H1 (cell line): ENCODE measurements at regions not wholly inside any gene's neighbourhood (a gene's known extent, or its start where the extent isn't known, plus 50 kb on each side); places are given as distances from the start of the nearest gene placed in this dataset.

ENCODE experiments used
- CTCF ChIA-PET: fragments of 300-600 bp; sonication (Branson Sonifier 250); formaldehyde crosslinking; loops from one replicate; lab custom pipeline; 2021; ENCODE audit not compliant: partially characterized antibody; lab: Charles Lee
- POLR2A ChIA-PET: fragments of 300-600 bp; sonication (Branson Sonifier 250); formaldehyde crosslinking; loops from one replicate; lab custom pipeline; 2021; ENCODE audit warnings: inconsistent platforms; ENCODE audit not compliant: partially characterized antibody; lab: Charles Lee
- DNase-seq, 2 experiments: peaks; one replicate each; pipeline versions ENCODE4 v3.0.0 to v3.0.0-alpha.2; 2010 to 2022; ENCODE audit warnings: low spot score in 2 of 2, low read depth in 1 of 2, mixed read lengths in 1 of 2
- FAIRE-seq: peaks from 2 replicates; lab custom pipeline; 2011; peaks lifted over from hg19 to GRCh38; lab: Jason Lieb, UNC
- H2AFZ ChIP-seq: 2 replicates; pipeline ENCODE4 v1.8.1; 2012; ENCODE audit warnings: low read length, inconsistent platforms
- H2AK5ac ChIP-seq: 2 replicates; pipeline ENCODE4 v1.6.1; 2013; ENCODE audit warnings: low read depth, low read length
- H2BK120ac ChIP-seq: replicated peaks from 2 replicates; pipeline ENCODE3; 2013; ENCODE audit warnings: low read depth, low read length, inconsistent platforms
- H2BK12ac ChIP-seq: 2 replicates; pipeline ENCODE4 v1.6.1; 2013; ENCODE audit warnings: low read depth, low read length
- H2BK15ac ChIP-seq: 2 replicates; pipeline ENCODE4 v1.6.1; 2013; ENCODE audit warnings: low read length
- H2BK20ac ChIP-seq: 2 replicates; pipeline ENCODE4 v1.6.1; 2013; ENCODE audit warnings: low read length
- H2BK5ac ChIP-seq: 2 replicates; pipeline ENCODE4 v1.6.1; 2013; ENCODE audit warnings: low read depth, low read length
- H3K14ac ChIP-seq: 2 replicates; pipeline ENCODE4 v1.6.1; 2013; ENCODE audit warnings: inconsistent platforms; ENCODE audit not compliant: insufficient read length
- H3K18ac ChIP-seq: 2 replicates; pipeline ENCODE4 v1.6.1; 2013; ENCODE audit warnings: low read length; ENCODE audit errors: extremely low read depth
- H3K23ac ChIP-seq: 2 replicates; pipeline ENCODE4 v1.6.1; 2013; ENCODE audit warnings: inconsistent platforms; ENCODE audit not compliant: insufficient read length
- H3K23me2 ChIP-seq: 2 replicates; pipeline ENCODE4 v1.6.1; 2013; ENCODE audit warnings: low read depth, low read length
- H3K27ac ChIP-seq: 2 replicates; pipeline ENCODE4 v1.6.1; 2011; ENCODE audit warnings: low read depth, low read length, inconsistent platforms
- H3K27me3 ChIP-seq, 4 experiments: replicated peaks in 1 of 4; 1 replicate in 1 of 4; 2 replicates in 3 of 4; pipeline versions ENCODE4 v1.6.1 to v1.8.1; 2011 to 2013; ENCODE audit warnings: low read length in 3 of 4, mild to moderate bottlenecking in 3 of 4, inconsistent platforms in 2 of 4, mixed read lengths in 2 of 4, moderate library complexity in 1 of 4; ENCODE audit not compliant: control insufficient read depth in 3 of 4, insufficient read depth in 3 of 4; ENCODE audit errors: extremely low read depth in 1 of 4
- H3K36me3 ChIP-seq, 4 experiments: 2 replicates each; pipeline versions ENCODE4 v1.6.1 to v1.8.1; 2011 to 2013; ENCODE audit warnings: mild to moderate bottlenecking in 4 of 4, low read length in 3 of 4, moderate library complexity in 2 of 4, control low read depth in 1 of 4, inconsistent platforms in 1 of 4; ENCODE audit not compliant: insufficient read depth in 4 of 4, control insufficient read depth in 2 of 4
- H3K4ac ChIP-seq: replicated peaks from 2 replicates; pipeline ENCODE3; 2013; ENCODE audit warnings: low read length, low read depth, mixed read lengths, inconsistent platforms; ENCODE audit not compliant: insufficient read length
- H3K4me1 ChIP-seq, 4 experiments: replicated peaks in 1 of 4; 1 replicate in 1 of 4; 2 replicates in 3 of 4; pipeline versions ENCODE4 v1.6.1 to v1.8.1; 2011 to 2013; ENCODE audit warnings: low read length in 3 of 4, inconsistent platforms in 2 of 4, mixed read lengths in 1 of 4; ENCODE audit not compliant: insufficient read depth in 4 of 4, control insufficient read depth in 3 of 4
- H3K4me2 ChIP-seq, 2 experiments: 2 replicates each; pipeline versions ENCODE4 v1.6.1 to v1.8.1; 2011 to 2013; ENCODE audit warnings: low read depth in 2 of 2, low read length in 2 of 2, control low read depth in 1 of 2, inconsistent platforms in 1 of 2, mild to moderate bottlenecking in 1 of 2; ENCODE audit not compliant: insufficient read depth in 1 of 2
- H3K4me3 ChIP-seq, 4 experiments: fragments of 200-600, 300-600 bp in 1 of 4; sonication (generic), shearing (Covaris generic), sonication (Bioruptor Twin) in 1 of 4; 2 replicates each; pipeline versions ENCODE4 v1.5.1 to v1.8.1; 2011 to 2016; ENCODE audit warnings: low read length in 4 of 4, low read depth in 3 of 4, control low read depth in 2 of 4, inconsistent platforms in 2 of 4, mild to moderate bottlenecking in 2 of 4, mixed read lengths in 1 of 4, moderate library complexity in 1 of 4; ENCODE audit not compliant: insufficient read depth in 2 of 4; ENCODE audit errors: extremely low read depth in 1 of 4
- H3K56ac ChIP-seq: replicated peaks from 2 replicates; pipeline ENCODE3; 2013; ENCODE audit warnings: low read depth, mild to moderate bottlenecking, mixed read lengths, low read length, inconsistent platforms; ENCODE audit not compliant: insufficient read length
- H3K79me1 ChIP-seq: 2 replicates; pipeline ENCODE4 v1.6.1; 2013; ENCODE audit warnings: low read depth, low read length, control low read depth
- H3K79me2 ChIP-seq, 2 experiments: 2 replicates each; pipeline versions ENCODE4 v1.6.1 to v1.8.1; 2012 to 2013; ENCODE audit warnings: low read length in 2 of 2, mild to moderate bottlenecking in 2 of 2, inconsistent platforms in 1 of 2; ENCODE audit not compliant: insufficient read depth in 2 of 2, control insufficient read depth in 1 of 2
- H3K9ac ChIP-seq, 4 experiments: replicated peaks in 1 of 4; 1 replicate in 1 of 4; 2 replicates in 3 of 4; pipeline versions ENCODE4 v1.6.1 to v1.8.1; 2011 to 2013; ENCODE audit warnings: low read depth in 3 of 4, low read length in 3 of 4, control low read depth in 2 of 4, mild to moderate bottlenecking in 2 of 4, moderate library complexity in 2 of 4, inconsistent platforms in 1 of 4; ENCODE audit errors: extremely low read depth in 1 of 4
- H3K9me3 ChIP-seq, 2 experiments: 2 replicates each; pipeline versions ENCODE4 v1.6.1 to v1.8.1; 2012 to 2013; ENCODE audit warnings: mild to moderate bottlenecking in 2 of 2, moderate library complexity in 2 of 2, control low read depth in 1 of 2, inconsistent platforms in 1 of 2, low read depth in 1 of 2, low read length in 1 of 2, mixed read lengths in 1 of 2; ENCODE audit not compliant: insufficient read depth in 2 of 2
- H4K20me1 ChIP-seq, 2 experiments: replicated peaks in 1 of 2; 2 replicates each; pipeline versions ENCODE3 to v1.8.1; 2011 to 2013; ENCODE audit warnings: inconsistent platforms in 2 of 2, low read length in 2 of 2, mild to moderate bottlenecking in 1 of 2; ENCODE audit not compliant: insufficient read depth in 2 of 2, control insufficient read depth in 1 of 2
- H4K5ac ChIP-seq: 2 replicates; pipeline ENCODE4 v1.6.1; 2013; ENCODE audit warnings: low read length, low read depth, mixed read lengths, inconsistent platforms; ENCODE audit not compliant: insufficient read length
- H4K8ac ChIP-seq: 2 replicates; pipeline ENCODE4 v1.8.0; 2013; ENCODE audit warnings: mild to moderate bottlenecking, moderate library complexity, low read length, inconsistent platforms; ENCODE audit not compliant: insufficient read depth; ENCODE audit errors: extremely low read depth
- H4K91ac ChIP-seq: replicated peaks from 2 replicates; pipeline ENCODE3; 2013; ENCODE audit warnings: low read length, mixed read lengths, inconsistent platforms; ENCODE audit not compliant: insufficient read length
- BACH1 ChIP-seq: IDR thresholded peaks from 2 replicates; pipeline ENCODE4 v1.6.1; 2012; ENCODE audit warnings: low read length, improper control_type of control experiment
- CBX5 ChIP-seq: fragments of 300-800, 300-1000 bp; sonication (generic); IDR thresholded peaks from 2 replicates; pipeline ENCODE4 v1.7.1; 2016; ENCODE audit warnings: antibody characterized with exemption, low read length, low read depth
- EP300 ChIP-seq, 2 experiments: IDR thresholded peaks; 1 replicate in 1 of 2; 2 replicates in 1 of 2; pipeline ENCODE4 v1.6.1; 2011 to 2012; ENCODE audit warnings: low read depth in 2 of 2, low read length in 2 of 2, mild to moderate bottlenecking in 2 of 2, borderline replicate concordance in 1 of 2, inconsistent platforms in 1 of 2, moderate library complexity in 1 of 2
- GABPA ChIP-seq: IDR thresholded peaks from 2 replicates; pipeline ENCODE4 v1.6.1; 2011; ENCODE audit warnings: mild to moderate bottlenecking, low read length, moderate library complexity, borderline replicate concordance; ENCODE audit not compliant: insufficient read depth
- GTF2F1 ChIP-seq: IDR thresholded peaks from 2 replicates; pipeline ENCODE4 v1.6.1; 2012; ENCODE audit warnings: low read depth, low read length, improper control_type of control experiment, borderline replicate concordance
- JUND ChIP-seq: IDR thresholded peaks from 2 replicates; pipeline ENCODE4 v1.6.1; 2011; ENCODE audit warnings: mild to moderate bottlenecking, improper control_type of control experiment, low read length
- NRF1 ChIP-seq: IDR thresholded peaks from 2 replicates; pipeline ENCODE4 v1.6.1; 2011; ENCODE audit warnings: mild to moderate bottlenecking, low read depth, low read length, improper control_type of control experiment
- RAD21 ChIP-seq, 2 experiments: IDR thresholded peaks in 1 of 2; conservative IDR thresholded peaks in 1 of 2; 2 replicates each; pipeline ENCODE4 v1.6.1; 2011; ENCODE audit warnings: low read depth in 2 of 2, low read length in 2 of 2, improper control_type of control experiment in 1 of 2, inconsistent platforms in 1 of 2, mild to moderate bottlenecking in 1 of 2, moderate library complexity in 1 of 2
- RFX5 ChIP-seq: IDR thresholded peaks from 2 replicates; pipeline ENCODE4 v1.6.1; 2011; ENCODE audit warnings: low read depth, low read length, improper control_type of control experiment, borderline replicate concordance
- SIRT6 ChIP-seq: IDR thresholded peaks from one replicate; pipeline ENCODE4 v1.7.1; 2012; ENCODE audit warnings: low read length, inconsistent platforms
- SRF ChIP-seq: IDR thresholded peaks from 2 replicates; pipeline ENCODE4 v1.6.1; 2011; ENCODE audit warnings: mild to moderate bottlenecking, low read depth, low read length, moderate library complexity
- USF2 ChIP-seq: IDR thresholded peaks from 2 replicates; pipeline ENCODE4 v1.6.1; 2011; ENCODE audit warnings: low read length, improper control_type of control experiment
- YY1 ChIP-seq: IDR thresholded peaks from 2 replicates; pipeline ENCODE4 v1.6.1; 2011; ENCODE audit warnings: low read depth, mild to moderate bottlenecking, low read length
- ZNF274 ChIP-seq: IDR thresholded peaks from 2 replicates; pipeline ENCODE4 v1.7.0; 2012; ENCODE audit warnings: low read length, borderline replicate concordance; ENCODE audit errors: extremely low read depth
- WGBS, 2 experiments: shearing (Covaris generic) in 1 of 2; methylation state at CpG; one replicate each; pipeline versions ENCODE4 v1.1.6 to v1.1.7; 2013 to 2015; ENCODE audit warnings: low lambda C conversion rate in 2 of 2, mixed read lengths in 2 of 2, inconsistent platforms in 1 of 2, low coverage in 1 of 2, missing lambda C conversion rate in 1 of 2; ENCODE audit not compliant: insufficient replicate concordance in 2 of 2, insufficient coverage in 1 of 2, insufficient read length in 1 of 2; ENCODE audit errors: extremely low coverage in 1 of 2, missing lambda C conversion rate in 1 of 2; 5-methylcytosine and 5-hydroxymethylcytosine counted together

GRCh38 chr1:228889289-228889688 lies 154.0 kb downstream of the RHOU start:
- no peak overlapping the region for H2AK5ac ChIP-seq
- no peaks in the 10 kb centered on the region for H3K36me3 ChIP-seq
- no peak overlapping the region for H2AFZ ChIP-seq
- no peak for FAIRE-seq
- WGBS, 2 experiments = 86% methylated on average over 2 of the region's 2 CpGs; no CpG with 5 or more reads in 1 of the 2 experiments
- H3K4me2 ChIP-seq = no peak overlapping the region
- H2BK15ac ChIP-seq = no peak overlapping the region
- no peaks in the 10 kb centered on the region for H3K79me1 ChIP-seq
- POLR2A ChIA-PET = no interaction called here
- H3K4ac ChIP-seq = no peak overlapping the region
- no peak overlapping the region for H2BK5ac ChIP-seq
- H4K91ac ChIP-seq = no peak overlapping the region
- no peaks in the 10 kb centered on the region for H3K9me3 ChIP-seq
- H3K27me3 ChIP-seq = no peaks in the 10 kb centered on the region
- no peak overlapping the region for H3K56ac ChIP-seq
- no peak overlapping the region for H3K18ac ChIP-seq
- no peaks in the 10 kb centered on the region; a peak in 1 of 7 replicates for H3K4me1 ChIP-seq
- H4K5ac ChIP-seq = no peak overlapping the region
- CTCF ChIA-PET = interaction anchor here (0.8 to 1.3 kb wide), 2 partner anchors 9 to 13 kb away, joined by 3 read pairs; no protein-coding TSS in a partner anchor
- H3K9ac ChIP-seq = no peak overlapping the region
- H3K23ac ChIP-seq = no peak overlapping the region
- no peak overlapping the region for H3K4me3 ChIP-seq
- no peak overlapping the region for H3K14ac ChIP-seq
- H2BK120ac ChIP-seq = no peak overlapping the region
- H4K20me1 ChIP-seq = no peaks in the 10 kb centered on the region
- H2BK12ac ChIP-seq = no peak overlapping the region
- no peak overlapping the region for H4K8ac ChIP-seq
- no peak for DNase-seq
- H3K79me2 ChIP-seq = no peaks in the 10 kb centered on the region
- no peaks in the 10 kb centered on the region for H3K23me2 ChIP-seq
- H3K27ac ChIP-seq = no peak overlapping the region
- no peak overlapping the region for H2BK20ac ChIP-seq
- no peak for TF ChIP-seq SRF
- no peak for TF ChIP-seq GABPA
- no peak for TF ChIP-seq JUND
- TF ChIP-seq BACH1 = no peak
- no peak for TF ChIP-seq NRF1
- no peak for TF ChIP-seq ZNF274
- TF ChIP-seq CBX5 = no peak
- no peak for TF ChIP-seq USF2
- TF ChIP-seq GTF2F1 = no peak
- TF ChIP-seq SIRT6 = no peak
- no peak for TF ChIP-seq YY1
- no peak for TF ChIP-seq RAD21 (IDR thresholded peaks at IDR 0.05 in 1 of 2, conservative IDR thresholded peaks at IDR 0.05 in 1 of 2; ENCODE audit: low read depth in 2 of 2, low read length in 2 of 2)
- no peak for TF ChIP-seq RFX5
- no peak for TF ChIP-seq EP300 (IDR thresholded peaks at IDR 0.05; ENCODE audit: borderline replicate concordance in 1 of 2, low read depth in 2 of 2, low read length in 2 of 2)
